Keratinocyte (primary cell): ENCODE measurements at regions not wholly inside any gene's neighbourhood (a gene's known extent, or its start where the extent isn't known, plus 50 kb on each side); places are given as distances from the start of the nearest gene placed in this dataset.

Experiments used
- CTCF ChIP-seq, 3 experiments: IDR thresholded peaks in 1 of 3; conservative IDR thresholded peaks in 1 of 3; optimal IDR thresholded peaks in 1 of 3; 2 replicates in 2 of 3; 3 replicates in 1 of 3; pipeline versions ENCODE3 to v1.5.1; 2011; ENCODE audit warnings: low read length in 3 of 3, mild to moderate bottlenecking in 3 of 3, moderate library complexity in 2 of 3, control low read depth in 1 of 3, inconsistent platforms in 1 of 3; ENCODE audit not compliant: insufficient read depth in 2 of 3; ENCODE audit errors: extremely low read depth in 1 of 3
- EZH2 ChIP-seq: IDR thresholded peaks from one replicate; pipeline ENCODE4 v1.6.1; 2012; ENCODE audit warnings: inconsistent platforms, mild to moderate bottlenecking, low read length, moderate library complexity

GRCh38 chr2:71802556-71802955, 345.1 kb downstream of the CYP26B1 start:
- TF ChIP-seq CTCF (optimal IDR thresholded peaks at IDR 0.05 in 1 of 3, IDR thresholded peaks at IDR 0.05 in 1 of 3, conservative IDR thresholded peaks at IDR 0.05 in 1 of 3; ENCODE audit: extremely low read depth in 1 of 3, insufficient read depth in 2 of 3, low read length in 3 of 3): no peak
- TF ChIP-seq EZH2: no peak
